Heart left ventricle (tissue), 16 donors: ENCODE measurements at regions not wholly inside any gene's neighbourhood (a gene's known extent, or its start where the extent isn't known, plus 50 kb on each side); places are given as distances from the start of the nearest gene placed in this dataset.

ENCODE experiments used
- ATAC-seq, 4 donors: fragments of 200-7000 bp; cut with Tn5 transposase; one replicate each; pipeline ENCODE4 v1.9.1; 2020 to 2022; ENCODE audit warnings: moderate library complexity in 4 of 4, mild to moderate bottlenecking in 3 of 4, moderate number of reproducible peaks in 1 of 4
- DNase-seq, 5 donors: peaks; one replicate each; pipeline ENCODE4 v3.0.0-alpha.2; 2020
- H3K27ac ChIP-seq, 12 donors: fragments of 200-600 bp; sonication (generic) in 4 of 12; one replicate each; pipeline versions ENCODE4 v1.5.0 to v1.8.0; 2016 to 2022; ENCODE audit warnings: mild to moderate bottlenecking in 2 of 12
- H3K27me3 ChIP-seq, 9 donors: fragments of 200-600 bp; sonication (generic) in 2 of 9; one replicate each; pipeline versions ENCODE4 v1.5.1 to v1.8.0; 2016 to 2022; ENCODE audit warnings: mild to moderate bottlenecking in 3 of 9
- H3K36me3 ChIP-seq, 9 donors: fragments of 200-600 bp; sonication (generic) in 2 of 9; one replicate each; pipeline versions ENCODE4 v1.5.0 to v1.8.0; 2018 to 2022; ENCODE audit warnings: mild to moderate bottlenecking in 2 of 9
- H3K4me1 ChIP-seq, 12 donors: fragments of 200-600 bp; sonication (generic) in 4 of 12; one replicate each; pipeline versions ENCODE4 v1.5.0 to v1.8.0; 2016 to 2022; ENCODE audit warnings: mild to moderate bottlenecking in 3 of 12
- H3K4me3 ChIP-seq, 12 donors: fragments of 200-600 bp; sonication (generic) in 4 of 12; one replicate each; pipeline versions ENCODE4 v1.5.0 to v1.8.0; 2017 to 2022; ENCODE audit warnings: mild to moderate bottlenecking in 9 of 12, moderate library complexity in 4 of 12
- H3K9me3 ChIP-seq, 12 donors: fragments of 200-600 bp; sonication (generic) in 4 of 12; one replicate each; pipeline versions ENCODE4 v1.5.0 to v1.8.0; 2016 to 2022; ENCODE audit warnings: mild to moderate bottlenecking in 1 of 12
- CTCF ChIP-seq, 12 donors: fragments of 200-600 bp; sonication (generic) in 4 of 12; IDR thresholded peaks; one replicate each; pipeline versions ENCODE4 v1.5.0 to v1.8.0; 2018 to 2022; ENCODE audit warnings: antibody characterized with exemption in 12 of 12, mild to moderate bottlenecking in 5 of 12
- POLR2A ChIP-seq, 2 donors: fragments of 450-650 bp; IDR thresholded peaks; one replicate each; pipeline ENCODE4 v1.6.1; 2017; ENCODE audit warnings: antibody characterized with exemption in 2 of 2, mild to moderate bottlenecking in 2 of 2, moderate library complexity in 2 of 2
- WGBS, 4 donors: extraction: QIAGEN DNeasy Blood & Tissue Kit in 2 of 4; methylation state at CpG; one replicate each; pipeline versions ENCODE4 v1.1.5 to v1.1.7; 2013 to 2018; 5-methylcytosine and 5-hydroxymethylcytosine counted together
- intact Hi-C, 10 donors: fragments of 100-400 bp; cut with DNase I; formaldehyde crosslinking; loops; one replicate each; pipeline versions ENCODE4 v1.11.1 to v1.14.2; 2022
- donor health status: ischemic (EF 13 %, LVEDD 7.1; RV severe dilation, severe dysfunction).
- donor health status: healthy with polysubstance abuse.
- donor health status: DM: no; HTN: yes; CAD: no.
- donor health status: DM: no; HTN: no; CAD: no.
- donor health status: ischemic (EF 25% LVEDD 6.9; RV normal size, moderate dysfunction).
- donor health status: ischemic (EF 25% LVEDD 5.7; RV mildly dilated, moderate dysfunction).
- donor health status: healthy.
- donor health status: DM: yes; HTN: yes; CAD: no.
- donor health status: ischemic (EF 35%, LVEDD 5.7; RV mildly dilated, moderate dysfunction).
- donor health status: nonischemic (EF 11% LVEDD 7.7; RV severe dilation, severe dysfunction).
- donor health status: DM: yes; HTN: yes; CAD: no.
- donor health status: PGD.
- donor health status: ischemic (EF 29% LVEDD 5.4; RV normal size, mild dysfunction).
- donor health status: nonischemic (EF 23%, LVEDD 6.1; RV moderate dilation, normal function).

GRCh38 chr1:59046134-59046533 lies 250.8 kb upstream of the FGGY start:
- Histone ChIP-seq H3K4me1 (peaks cover 0 to 53% (median 16%) of the 10 kb centered on the region in 12 donors), H3K36me3 (no peaks in the 10 kb centered on the region), H3K9me3 (no peaks in the 10 kb centered on the region), H3K4me3 (no peak overlapping the region), H3K27ac (no peak overlapping the region), H3K27me3 (no peaks in the 10 kb centered on the region)
- 88 to 100% (median 95%) methylated on average over 2 of the region's 2 CpGs for WGBS, 4 donors
- intact Hi-C loops = loop anchor here in 1 of 10 donors (10.0 kb wide), 1 partner anchor 261 kb away; the partner anchor contains the start of gene JUN
- ATAC-seq = no peak
- no peak for DNase-seq
- no peak for TF ChIP-seq POLR2A (IDR thresholded peaks at IDR 0.05)
- no peak for TF ChIP-seq CTCF (IDR thresholded peaks at IDR 0.05)

GRCh38 chr1:59046730-59047157 lies 250.2 kb upstream of the FGGY start:
- no peak overlapping the region for H3K4me3 ChIP-seq
- TF ChIP-seq POLR2A (IDR thresholded peaks at IDR 0.05) = no peak
- TF ChIP-seq CTCF (IDR thresholded peaks at IDR 0.05) = peak in 1 of 12 donors; percentile 10
- peaks cover 0 to 47% (median 16%) of the 10 kb centered on the region in 12 donors for H3K4me1 ChIP-seq
- peak overlapping the region in 1 of 12 donors; percentile 67 for H3K27ac ChIP-seq
- H3K36me3 ChIP-seq = no peaks in the 10 kb centered on the region
- no peak for DNase-seq
- H3K27me3 ChIP-seq = no peaks in the 10 kb centered on the region
- 28 to 60% (median 56%) methylated on average over 2 of the region's 2 CpGs for WGBS, 4 donors
- ATAC-seq = no peak
- H3K9me3 ChIP-seq = no peaks in the 10 kb centered on the region
- intact Hi-C loops = loop anchor here in 1 of 10 donors (10.0 kb wide), 1 partner anchor 262 kb away; the partner anchor contains the start of gene JUN

GRCh38 chr1:59051007-59051406 lies 245.9 kb upstream of the FGGY start:
- no peak for ATAC-seq
- peaks cover 0 to 18% (median 4%) of the 10 kb centered on the region in 12 donors for H3K4me1 ChIP-seq
- TF ChIP-seq CTCF (IDR thresholded peaks at IDR 0.05) = no peak
- TF ChIP-seq POLR2A (IDR thresholded peaks at IDR 0.05) = no peak
- no peak overlapping the region for H3K27ac ChIP-seq
- H3K27me3 ChIP-seq = no peaks in the 10 kb centered on the region
- no peaks in the 10 kb centered on the region for H3K9me3 ChIP-seq
- DNase-seq = no peak
- no peaks in the 10 kb centered on the region for H3K36me3 ChIP-seq
- intact Hi-C loops = no loop called here
- H3K4me3 ChIP-seq = no peak overlapping the region
- 72 to 83% (median 74%) methylated on average over 4 of the region's 4 CpGs for WGBS, 4 donors

DNA sequence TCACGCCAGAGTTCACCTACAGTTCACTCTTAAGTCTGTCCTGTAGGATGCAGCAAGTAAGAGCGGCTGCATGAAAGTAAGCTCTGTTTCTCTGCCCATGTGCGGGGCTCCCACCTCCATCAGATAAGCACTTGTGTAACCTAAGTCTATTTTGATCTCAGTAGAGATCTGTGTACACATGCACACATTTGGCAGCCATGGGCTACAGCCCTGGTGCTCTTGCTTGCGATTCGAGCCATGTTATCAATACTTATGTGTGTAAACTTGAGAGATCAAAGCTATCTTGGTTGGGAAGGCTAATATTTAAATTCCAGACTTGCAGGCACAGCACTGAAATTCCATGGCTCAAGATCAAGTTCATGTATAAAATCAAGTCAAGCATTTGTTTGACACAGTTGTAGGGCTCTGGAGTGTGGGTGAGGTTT lies 244.7 kb upstream of the FGGY start:
- Histone ChIP-seq H3K4me3 (no peak overlapping the region), H3K36me3 (no peaks in the 10 kb centered on the region), H3K27ac (peak overlapping the region in 1 of 12 donors; percentile 47), H3K4me1 (peaks cover 0 to 19% (median 14%) of the 10 kb centered on the region in 12 donors), H3K27me3 (no peaks in the 10 kb centered on the region), H3K9me3 (no peaks in the 10 kb centered on the region)
- ATAC-seq (no peak), DNase-seq (no peak)
- intact Hi-C loops = no loop called here
- TF ChIP-seq POLR2A (IDR thresholded peaks at IDR 0.05) = no peak
- no peak for TF ChIP-seq CTCF (IDR thresholded peaks at IDR 0.05)
- WGBS, 4 donors = 73 to 81% (median 77%) methylated on average over 5 of the region's 5 CpGs
